PC-9 (cell line): ENCODE measurements at regions not wholly inside any gene's neighbourhood (a gene's known extent, or its start where the extent isn't known, plus 50 kb on each side); places are given as distances from the start of the nearest gene placed in this dataset.
"Not testable (repeated sequence)": the region's sequence is repeated elsewhere in the genome, so short reads cannot be mapped to it uniquely, and the experiment has no call there.

Experiments used
- EZH2 ChIP-seq: fragments of 200-600 bp; sonication (generic); IDR thresholded peaks from 2 replicates; pipeline ENCODE4 v1.8.0; 2017; ENCODE audit warnings: antibody characterized with exemption, low read depth
- TF ChIP-seq, protein P1 (sequence below): fragments of 200-600 bp; sonication (generic); conservative IDR thresholded peaks from 2 replicates; pipeline ENCODE4 v1.6.1; 2017; ENCODE audit warnings: mixed run types, antibody characterized with exemption, mild to moderate bottlenecking, moderate library complexity

DNA sequence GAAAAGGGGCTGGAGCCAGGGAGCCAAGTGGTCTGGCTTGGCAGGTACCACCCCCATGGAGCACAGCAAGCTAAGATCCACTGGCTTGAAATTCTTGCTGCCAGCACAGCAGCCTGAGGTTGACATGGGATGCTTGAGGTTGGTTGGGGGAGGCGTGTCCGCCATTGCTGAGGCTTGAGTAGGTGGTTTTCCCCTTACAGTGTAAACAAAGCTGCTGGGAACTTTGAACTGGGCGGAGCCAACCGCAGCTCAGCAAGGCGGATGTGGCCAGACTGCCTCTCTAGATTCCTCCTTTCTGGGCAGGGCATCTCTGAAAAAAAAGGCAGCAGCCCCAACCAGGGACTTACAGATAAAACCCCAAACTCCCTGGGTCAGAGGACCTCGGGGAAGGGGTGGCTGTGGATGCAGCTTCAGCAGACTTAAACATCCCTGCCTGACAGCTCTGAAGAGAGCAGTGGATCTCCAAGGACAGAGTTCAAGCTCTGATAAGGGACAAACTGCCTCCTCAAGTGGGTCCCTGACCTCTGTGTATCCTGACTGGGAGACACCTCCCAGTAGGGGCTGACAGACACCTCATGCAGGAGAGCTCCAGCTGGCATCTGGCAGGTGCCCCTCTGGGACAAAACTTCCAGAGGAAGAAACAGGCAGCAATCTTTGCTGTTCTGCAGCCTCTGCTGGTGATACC, 77.5 kb upstream of the WDFY3 start:
- TF ChIP-seq, protein P1, sequence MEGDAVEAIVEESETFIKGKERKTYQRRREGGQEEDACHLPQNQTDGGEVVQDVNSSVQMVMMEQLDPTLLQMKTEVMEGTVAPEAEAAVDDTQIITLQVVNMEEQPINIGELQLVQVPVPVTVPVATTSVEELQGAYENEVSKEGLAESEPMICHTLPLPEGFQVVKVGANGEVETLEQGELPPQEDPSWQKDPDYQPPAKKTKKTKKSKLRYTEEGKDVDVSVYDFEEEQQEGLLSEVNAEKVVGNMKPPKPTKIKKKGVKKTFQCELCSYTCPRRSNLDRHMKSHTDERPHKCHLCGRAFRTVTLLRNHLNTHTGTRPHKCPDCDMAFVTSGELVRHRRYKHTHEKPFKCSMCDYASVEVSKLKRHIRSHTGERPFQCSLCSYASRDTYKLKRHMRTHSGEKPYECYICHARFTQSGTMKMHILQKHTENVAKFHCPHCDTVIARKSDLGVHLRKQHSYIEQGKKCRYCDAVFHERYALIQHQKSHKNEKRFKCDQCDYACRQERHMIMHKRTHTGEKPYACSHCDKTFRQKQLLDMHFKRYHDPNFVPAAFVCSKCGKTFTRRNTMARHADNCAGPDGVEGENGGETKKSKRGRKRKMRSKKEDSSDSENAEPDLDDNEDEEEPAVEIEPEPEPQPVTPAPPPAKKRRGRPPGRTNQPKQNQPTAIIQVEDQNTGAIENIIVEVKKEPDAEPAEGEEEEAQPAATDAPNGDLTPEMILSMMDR = not testable (repeated sequence)
- TF ChIP-seq EZH2 = not testable (repeated sequence)
